SK-N-MC (cell line): ENCODE measurements at regions not wholly inside any gene's neighbourhood (a gene's known extent, or its start where the extent isn't known, plus 50 kb on each side); places are given as distances from the start of the nearest gene placed in this dataset.
"Not testable (repeated sequence)": the region's sequence is repeated elsewhere in the genome, so short reads cannot be mapped to it uniquely, and the experiment has no call there.

Experiments used
- EZH2 ChIP-seq: fragments of 200-600 bp; sonication (generic); IDR thresholded peaks from one replicate; pipeline ENCODE4 v1.6.1; 2017; ENCODE audit warnings: antibody characterized with exemption
- POLR2AphosphoS5 ChIP-seq: IDR thresholded peaks from 2 replicates; pipeline ENCODE4 v1.6.1; 2012; ENCODE audit warnings: mild to moderate bottlenecking, low read depth, low read length, borderline replicate concordance

DNA sequence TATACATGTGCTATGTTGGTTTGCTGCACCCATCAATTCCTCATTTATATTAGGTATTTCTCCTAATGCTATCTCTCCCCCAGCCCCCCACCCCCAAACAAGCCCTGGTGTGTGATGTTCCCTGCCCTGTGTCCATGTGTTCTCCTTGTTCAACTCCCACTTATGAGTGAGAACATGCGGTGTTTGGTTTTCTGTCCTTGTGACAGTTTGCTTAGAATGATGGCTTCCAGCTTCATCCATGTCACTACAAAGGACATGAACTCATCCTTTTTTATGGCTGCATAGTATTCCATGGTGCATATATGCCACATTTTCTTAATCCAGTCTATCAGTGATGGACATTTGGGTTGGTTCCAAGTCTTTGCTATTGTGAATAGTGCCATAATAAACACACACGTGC lies 68.4 kb upstream of the TOP3B start:
- not testable (repeated sequence) for TF ChIP-seq EZH2, POLR2AphosphoS5
